Lower leg skin (tissue), 4 donors: ENCODE measurements at regions not wholly inside any gene's neighbourhood (a gene's known extent, or its start where the extent isn't known, plus 50 kb on each side); places are given as distances from the start of the nearest gene placed in this dataset.
"Not testable (repeated sequence)": the region's sequence is repeated elsewhere in the genome, so short reads cannot be mapped to it uniquely, and the experiment has no call there.

Experiments used
- DNase-seq, 2 donors: peaks; one replicate each; pipeline ENCODE4 v3.0.0-alpha.2; 2019; ENCODE audit warnings: low spot score in 2 of 2
- H3K4me3 ChIP-seq: fragments of 200-600 bp; sonication (generic); 2 replicates; pipeline ENCODE4 v1.5.1; 2017; ENCODE audit warnings: mild to moderate bottlenecking, low read depth; ENCODE audit not compliant: poor library complexity, severe bottlenecking
- CTCF ChIP-seq, 3 donors: fragments of 450-650 bp; IDR thresholded peaks; one replicate each; pipeline ENCODE4 v1.5.1; 2016; ENCODE audit warnings: antibody characterized with exemption in 3 of 3, mild to moderate bottlenecking in 3 of 3, moderate library complexity in 2 of 3
- POLR2A ChIP-seq, 2 donors: fragments of 450-650 bp; IDR thresholded peaks; one replicate each; pipeline ENCODE4 v1.6.1; 2016 to 2017; ENCODE audit warnings: antibody characterized with exemption in 2 of 2, mild to moderate bottlenecking in 1 of 2, moderate library complexity in 1 of 2
- WGBS, 2 donors: methylation state at CpG; one replicate each; pipeline ENCODE4 v1.1.5; 2018; 5-methylcytosine and 5-hydroxymethylcytosine counted together
- intact Hi-C: fragments of 100-400 bp; cut with DNase I; formaldehyde crosslinking; loops from one replicate; pipeline ENCODE4 v1.15.0; 2023; ENCODE audit warnings: low total_unique reads

- H3K4me3 ChIP-seq, result no peak overlapping the region
- intact Hi-C loops, result loop anchor here (10.0 kb wide), 1 partner anchor 586 kb away; no protein-coding TSS in a partner anchor
- whole genome bisulfite sequencing, 2 donors, result 56 to 72% methylated on average over 3 of the region's 3 CpGs
- no peak for DNase-seq
- TF ChIP-seq POLR2A (IDR thresholded peaks at IDR 0.05) (no peak), CTCF (IDR thresholded peaks at IDR 0.05) (no peak)
Measured at GRCh38 chr9:84521208-84521607, 148.3 kb upstream of the NTRK2 start.

GRCh38 chr9:84526211-84526610 is 143.3 kb upstream of the NTRK2 start:
- WGBS, 2 donors, result 89 to 92% methylated on average over 23 to 25 of the region's 26 CpGs
- not testable (repeated sequence) for H3K4me3 ChIP-seq, DNase-seq
- intact Hi-C loops, result loop anchor here (10.0 kb wide), 1 partner anchor 591 kb away; no protein-coding TSS in a partner anchor

- 94 to 97% methylated on average over 13 to 36 of the region's 49 CpGs for WGBS, 2 donors
- not testable (repeated sequence) for DNase-seq, H3K4me3 ChIP-seq
- intact Hi-C loops, result loop anchor here (10.0 kb wide), 1 partner anchor 592 kb away; no protein-coding TSS in a partner anchor
Measured at GRCh38 chr9:84527060-84527720, 142.3 kb upstream of the NTRK2 start.

- H3K4me3 ChIP-seq, intact Hi-C loops, DNase-seq: not testable (repeated sequence)
- whole genome bisulfite sequencing, 2 donors, result 62 to 74% methylated on average over 10 of the region's 10 CpGs
Measured at GRCh38 chr9:84535973-84536372, 133.6 kb upstream of the NTRK2 start.

- DNase-seq, result no peak
- 85 to 94% methylated on average over 1 of the region's 1 CpG for WGBS, 2 donors
- intact Hi-C loops, result no loop called here
- TF ChIP-seq POLR2A (IDR thresholded peaks at IDR 0.05) (no peak), CTCF (IDR thresholded peaks at IDR 0.05) (no peak)
- no peak overlapping the region for H3K4me3 ChIP-seq
Measured at GRCh38 chr9:84538879-84539278, 130.7 kb upstream of the NTRK2 start.

- DNase-seq, result no peak
Measured at GRCh38 chr9:84542554-84542953, 127.0 kb upstream of the NTRK2 start.

GRCh38 chr9:84554069-84554664 is 115.4 kb upstream of the NTRK2 start:
- DNase-seq, result no peak
- intact Hi-C loops, result no loop called here
- WGBS, 2 donors, result 52 to 56% methylated on average over 1 of the region's 1 CpG
- TF ChIP-seq CTCF (IDR thresholded peaks at IDR 0.05), result no peak
- TF ChIP-seq POLR2A (IDR thresholded peaks at IDR 0.05), result no peak
- no peak overlapping the region for H3K4me3 ChIP-seq

More at GRCh38 chr9:84542554-84542953, 127.0 kb upstream of the NTRK2 start:
- H3K4me3 ChIP-seq, result no peak overlapping the region
- TF ChIP-seq POLR2A (IDR thresholded peaks at IDR 0.05) (no peak), CTCF (IDR thresholded peaks at IDR 0.05) (no peak)
- intact Hi-C loops, result no loop called here
- 59 to 66% methylated on average over 3 of the region's 3 CpGs for WGBS, 2 donors
